ENCODE measurements at regions not wholly inside any gene's neighbourhood (a gene's known extent, or its start where the extent isn't known, plus 50 kb on each side); places are given as distances from the start of the nearest gene placed in this dataset.

DNA sequence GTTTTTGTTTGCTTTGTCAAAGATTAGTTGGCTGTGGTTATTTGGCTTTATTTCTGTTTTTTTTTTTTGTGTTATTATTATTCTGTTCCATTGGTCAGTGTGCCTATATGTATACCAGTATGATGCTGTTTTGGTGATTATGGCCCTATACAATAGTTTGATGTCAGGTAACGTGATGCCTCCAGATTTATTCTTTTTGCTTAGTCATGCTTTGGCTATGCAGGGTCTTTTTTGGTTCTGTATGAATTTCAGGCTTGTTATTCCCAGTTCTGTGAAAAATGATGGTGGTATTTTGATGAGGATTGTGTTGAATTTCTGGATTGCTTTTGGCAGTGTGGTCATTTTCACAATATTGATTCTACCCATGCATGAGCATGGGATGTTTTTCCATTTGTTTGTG, 312.8 kb downstream of the TAF11L14 start:
- no TSS peak for BruUV-seq (replicated peaks)
- ChIA-PET POLR2A (no interaction called here), CTCF (ENCODE audit: low intra/inter-chr PET ratio) (no interaction called here)
- H3K4me2 ChIP-seq (ENCODE audit: insufficient read depth, low read length) = no peak overlapping the region
- ATAC-seq (no peak), DNase-seq (ENCODE audit: extremely low read depth in 1 of 4, low spot score in 3 of 4) (no peak), FAIRE-seq (no peak)
- H3K27me3 ChIP-seq (ENCODE audit: control insufficient read depth in 2 of 2, insufficient read depth in 2 of 2, low read length in 2 of 2) = no peaks in the 10 kb centered on the region
- no peak overlapping the region for H2AFZ ChIP-seq (ENCODE audit: low read depth, low read length)
- H3K9me3 ChIP-seq (replicated peaks; ENCODE audit: control insufficient read depth, insufficient read depth, low read depth, low read length) = no peaks in the 10 kb centered on the region
- intact Hi-C loops (cut with micrococcal nuclease) (no loop called here), in situ Hi-C loops (cut with MboI) (no loop called here)
- no peaks in the 10 kb centered on the region for H4K20me1 ChIP-seq (replicated peaks; ENCODE audit: control insufficient read depth, insufficient read depth, low read length)
- H3K9ac ChIP-seq (ENCODE audit: insufficient read depth in 1 of 2, low read depth in 2 of 2, low read length in 2 of 2) = no peak overlapping the region
- no peaks in the 10 kb centered on the region for H3K4me1 ChIP-seq (replicated peaks in 1 of 2; ENCODE audit: control insufficient read depth in 2 of 2, insufficient read depth in 2 of 2, low read length in 2 of 2)
- no peak overlapping the region for H3K27ac ChIP-seq (ENCODE audit: extremely low read depth, low read depth, low read length)
- no peaks in the 10 kb centered on the region for H3K9me1 ChIP-seq (ENCODE audit: control insufficient read depth, insufficient read depth, low read length)
- WGBS (ENCODE audit: insufficient coverage, low coverage, missing lambda C conversion rate) = 0% methylated on average over 1 of the region's 1 CpG
- no peaks in the 10 kb centered on the region for H3K79me2 ChIP-seq (ENCODE audit: control insufficient read depth, insufficient read depth, low read length)
- H3K36me3 ChIP-seq (ENCODE audit: control insufficient read depth, insufficient read depth, low read length) = no peaks in the 10 kb centered on the region
- H3K4me3 ChIP-seq = no peak overlapping the region
- TF ChIP-seq NFE2L1 (tag; IDR thresholded peaks at IDR 0.05; ENCODE audit: borderline replicate concordance, low read depth) (peak; percentile 29; the same call in 1 of the 2 replicates), MAFG (tag; conservative IDR thresholded peaks at IDR 0.05) (peak; percentile 51), THRAP3 (IDR thresholded peaks at IDR 0.05; ENCODE audit: borderline replicate concordance) (no peak)

DNA sequence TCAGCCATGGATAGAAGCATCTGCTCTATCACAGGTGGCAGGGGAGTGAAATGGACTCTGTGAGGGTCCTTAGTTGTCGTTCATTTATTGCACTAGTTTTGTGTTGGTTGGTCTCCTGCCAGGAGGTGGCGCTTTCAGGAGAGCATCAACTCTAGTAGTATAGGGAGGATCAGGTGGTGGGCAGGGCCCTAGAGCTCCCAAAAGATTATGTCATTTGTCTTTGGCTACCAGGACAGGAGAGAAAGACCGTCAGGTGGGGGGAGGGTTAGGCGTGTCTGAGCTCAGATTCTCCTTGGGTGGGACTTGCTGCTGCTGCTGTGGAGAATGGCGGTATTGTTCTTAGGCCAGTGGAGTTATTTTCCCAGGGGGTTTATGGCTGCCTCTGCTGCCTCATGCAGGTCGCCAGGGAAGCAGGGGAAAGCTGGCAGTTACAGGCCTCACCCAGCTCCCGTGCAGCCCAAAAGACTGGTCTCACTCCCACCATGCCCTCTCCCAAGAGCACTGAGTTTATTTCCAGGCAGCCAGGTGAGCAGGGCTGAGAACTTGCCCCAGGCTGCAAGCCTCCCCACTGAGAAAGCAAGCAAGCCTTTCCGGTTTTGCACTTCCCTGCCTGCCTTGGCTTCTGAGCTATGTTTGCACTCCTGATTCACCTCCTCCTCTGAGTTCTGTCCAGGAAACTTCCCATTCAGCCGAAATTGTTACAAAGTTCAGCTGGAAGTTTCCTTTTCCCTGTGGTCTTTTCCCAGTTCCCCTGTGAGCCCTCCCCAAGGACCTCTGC, 317.3 kb downstream of the TAF11L14 start:
- H3K9ac ChIP-seq (ENCODE audit: insufficient read depth in 1 of 2, low read depth in 2 of 2, low read length in 2 of 2) = no peak overlapping the region
- no peak for DNase-seq (ENCODE audit: extremely low read depth in 1 of 4, low spot score in 3 of 4)
- no peaks in the 10 kb centered on the region for H3K9me1 ChIP-seq (ENCODE audit: control insufficient read depth, insufficient read depth, low read length)
- H3K4me1 ChIP-seq (replicated peaks in 1 of 2; ENCODE audit: control insufficient read depth in 2 of 2, insufficient read depth in 2 of 2, low read length in 2 of 2) = no peaks in the 10 kb centered on the region
- no peak for FAIRE-seq
- no peak overlapping the region for H3K27ac ChIP-seq (ENCODE audit: extremely low read depth, low read depth, low read length)
- in situ Hi-C loops (cut with MboI) = no loop called here
- BruUV-seq (replicated peaks) = no TSS peak
- no peaks in the 10 kb centered on the region for H3K36me3 ChIP-seq (ENCODE audit: control insufficient read depth, insufficient read depth, low read length)
- H4K20me1 ChIP-seq (replicated peaks; ENCODE audit: control insufficient read depth, insufficient read depth, low read length) = no peaks in the 10 kb centered on the region
- TF ChIP-seq ZNF124 (CRISPR knock-in tag; IDR thresholded peaks at IDR 0.05) = no peak
- TF ChIP-seq NONO (IDR thresholded peaks at IDR 0.05; ENCODE audit: low read depth in 2 of 2, low read length in 1 of 2) = no peak
- TF ChIP-seq HDAC2 (IDR thresholded peaks at IDR 0.05) = no peak
- ATAC-seq = no peak
- no peaks in the 10 kb centered on the region for H3K9me3 ChIP-seq (replicated peaks; ENCODE audit: control insufficient read depth, insufficient read depth, low read depth, low read length)
- ChIA-PET CTCF (ENCODE audit: low intra/inter-chr PET ratio) (no interaction called here), POLR2A (no interaction called here)
- WGBS (ENCODE audit: insufficient coverage, low coverage, missing lambda C conversion rate) = under 1% methylated on average over 9 of the region's 9 CpGs
- H3K27me3 ChIP-seq (ENCODE audit: control insufficient read depth in 2 of 2, insufficient read depth in 2 of 2, low read length in 2 of 2) = no peaks in the 10 kb centered on the region
- H3K4me2 ChIP-seq (ENCODE audit: insufficient read depth, low read length) = no peak overlapping the region
- no peak overlapping the region for H2AFZ ChIP-seq (ENCODE audit: low read depth, low read length)
- no peak overlapping the region for H3K4me3 ChIP-seq
- H3K79me2 ChIP-seq (ENCODE audit: control insufficient read depth, insufficient read depth, low read length) = no peaks in the 10 kb centered on the region
- intact Hi-C loops (cut with micrococcal nuclease) = no loop called here
